Mucosa of rectum (tissue), 2 donors: ENCODE measurements at regions not wholly inside any gene's neighbourhood (a gene's known extent, or its start where the extent isn't known, plus 50 kb on each side); places are given as distances from the start of the nearest gene placed in this dataset.

Experiments used
- H3K27ac ChIP-seq, 2 donors: one replicate each; pipeline ENCODE4 v1.7.0; 2013; ENCODE audit warnings: inconsistent platforms in 2 of 2, low read depth in 2 of 2, low read length in 2 of 2
- H3K27me3 ChIP-seq, 2 donors: one replicate each; pipeline ENCODE4 v1.7.0; 2013; ENCODE audit warnings: low read length in 2 of 2; ENCODE audit not compliant: control insufficient read depth in 2 of 2, insufficient read depth in 2 of 2
- H3K36me3 ChIP-seq, 2 donors: one replicate each; pipeline ENCODE4 v1.7.0; 2013; ENCODE audit warnings: low read length in 2 of 2; ENCODE audit not compliant: control insufficient read depth in 2 of 2, insufficient read depth in 2 of 2
- H3K4me1 ChIP-seq, 2 donors: one replicate each; pipeline ENCODE4 v1.7.0; 2013; ENCODE audit warnings: low read length in 2 of 2, mild to moderate bottlenecking in 1 of 2; ENCODE audit not compliant: control insufficient read depth in 2 of 2, insufficient read depth in 2 of 2
- H3K4me3 ChIP-seq, 2 donors: one replicate each; pipeline ENCODE4 v1.7.0; 2013; ENCODE audit warnings: low read length in 2 of 2
- H3K9ac ChIP-seq, 2 donors: one replicate each; pipeline ENCODE4 v1.7.0; 2013; ENCODE audit warnings: low read length in 2 of 2, low read depth in 1 of 2, mild to moderate bottlenecking in 1 of 2
- H3K9me3 ChIP-seq, 2 donors: one replicate each; pipeline ENCODE4 v1.7.0; 2013; ENCODE audit warnings: low read length in 2 of 2; ENCODE audit not compliant: control insufficient read depth in 2 of 2
- donor health status: healthy.
- donor health status: Normal muscosa, but diverticular disease.

GRCh38 chr10:28922127-28922526, 244.8 kb downstream of the BAMBI start:
- H3K36me3 ChIP-seq = no peaks in the 10 kb centered on the region
- no peak overlapping the region for H3K27ac ChIP-seq
- no peak overlapping the region for H3K4me3 ChIP-seq

GRCh38 chr10:28922861-28923260, 245.5 kb downstream of the BAMBI start:
- H3K4me1 ChIP-seq = no peaks in the 10 kb centered on the region
- no peaks in the 10 kb centered on the region for H3K9me3 ChIP-seq
- H3K27ac ChIP-seq = no peak overlapping the region
- H3K9ac ChIP-seq = no peak overlapping the region
- no peaks in the 10 kb centered on the region for H3K27me3 ChIP-seq
- no peak overlapping the region for H3K4me3 ChIP-seq
- H3K36me3 ChIP-seq = no peaks in the 10 kb centered on the region

More at GRCh38 chr10:28922127-28922526, 244.8 kb downstream of the BAMBI start:
- Histone ChIP-seq H3K27me3 (no peaks in the 10 kb centered on the region), H3K9me3 (no peaks in the 10 kb centered on the region), H3K4me1 (no peaks in the 10 kb centered on the region), H3K9ac (no peak overlapping the region)

- H3K9ac ChIP-seq = no peak overlapping the region
- H3K27me3 ChIP-seq = no peaks in the 10 kb centered on the region
- H3K4me3 ChIP-seq = no peak overlapping the region
- no peak overlapping the region for H3K27ac ChIP-seq
- no peaks in the 10 kb centered on the region for H3K36me3 ChIP-seq
- no peaks in the 10 kb centered on the region for H3K4me1 ChIP-seq
- H3K9me3 ChIP-seq = no peaks in the 10 kb centered on the region
Observed at GRCh38 chr10:28924717-28925116, 247.4 kb downstream of the BAMBI start.

GRCh38 chr10:28925121-28925663, 247.9 kb downstream of the BAMBI start:
- Histone ChIP-seq H3K4me1 (no peaks in the 10 kb centered on the region), H3K27ac (no peak overlapping the region), H3K9me3 (no peaks in the 10 kb centered on the region), H3K27me3 (no peaks in the 10 kb centered on the region), H3K36me3 (no peaks in the 10 kb centered on the region), H3K4me3 (no peak overlapping the region), H3K9ac (no peak overlapping the region)

GRCh38 chr10:28926932-28927331, 249.6 kb downstream of the BAMBI start:
- H3K9ac ChIP-seq = no peak overlapping the region
- H3K27me3 ChIP-seq = no peaks in the 10 kb centered on the region
- no peaks in the 10 kb centered on the region for H3K36me3 ChIP-seq
- no peak overlapping the region for H3K27ac ChIP-seq
- H3K4me1 ChIP-seq = no peaks in the 10 kb centered on the region
- no peak overlapping the region for H3K4me3 ChIP-seq
- H3K9me3 ChIP-seq = no peaks in the 10 kb centered on the region

- H3K27me3 ChIP-seq = no peaks in the 10 kb centered on the region
- no peak overlapping the region for H3K4me3 ChIP-seq
- H3K4me1 ChIP-seq = no peaks in the 10 kb centered on the region
- H3K36me3 ChIP-seq = no peaks in the 10 kb centered on the region
- no peak overlapping the region for H3K9ac ChIP-seq
- H3K9me3 ChIP-seq = no peaks in the 10 kb centered on the region
- H3K27ac ChIP-seq = no peak overlapping the region
Observed at GRCh38 chr10:28928484-28928883, 251.2 kb downstream of the BAMBI start.

- Histone ChIP-seq H3K9me3 (no peaks in the 10 kb centered on the region), H3K9ac (no peak overlapping the region)
Observed at GRCh38 chr10:28929942-28930341, 252.6 kb downstream of the BAMBI start.

GRCh38 chr10:28930514-28931495, 253.5 kb downstream of the BAMBI start:
- H3K9me3 ChIP-seq = no peaks in the 10 kb centered on the region
- H3K9ac ChIP-seq = no peak overlapping the region
- no peaks in the 10 kb centered on the region for H3K27me3 ChIP-seq
- H3K27ac ChIP-seq = no peak overlapping the region
- no peaks in the 10 kb centered on the region for H3K4me1 ChIP-seq
- H3K4me3 ChIP-seq = no peak overlapping the region
- H3K36me3 ChIP-seq = no peaks in the 10 kb centered on the region

More at GRCh38 chr10:28929942-28930341, 252.6 kb downstream of the BAMBI start:
- Histone ChIP-seq H3K27me3 (no peaks in the 10 kb centered on the region), H3K36me3 (no peaks in the 10 kb centered on the region), H3K4me3 (no peak overlapping the region), H3K27ac (no peak overlapping the region), H3K4me1 (no peaks in the 10 kb centered on the region)

GRCh38 chr10:28935061-28935460, 257.7 kb downstream of the BAMBI start:
- Histone ChIP-seq H3K4me3 (no peak overlapping the region), H3K27me3 (no peaks in the 10 kb centered on the region), H3K9ac (no peak overlapping the region), H3K9me3 (no peaks in the 10 kb centered on the region), H3K36me3 (no peaks in the 10 kb centered on the region), H3K27ac (no peak overlapping the region), H3K4me1 (no peaks in the 10 kb centered on the region)

- Histone ChIP-seq H3K27ac (no peak overlapping the region), H3K27me3 (no peaks in the 10 kb centered on the region)
Observed at GRCh38 chr10:28937959-28938358, 260.6 kb downstream of the BAMBI start.

More at GRCh38 chr10:28937959-28938358, 260.6 kb downstream of the BAMBI start:
- Histone ChIP-seq H3K9ac (no peak overlapping the region), H3K4me1 (no peaks in the 10 kb centered on the region), H3K4me3 (no peak overlapping the region), H3K36me3 (no peaks in the 10 kb centered on the region), H3K9me3 (no peaks in the 10 kb centered on the region)
